ENCODE measurements at regions not wholly inside any gene's neighbourhood (a gene's known extent, or its start where the extent isn't known, plus 50 kb on each side); places are given as distances from the start of the nearest gene placed in this dataset.

- TF ChIP-seq SMC3 (IDR thresholded peaks at IDR 0.05) (no peak), POLR2A (IDR thresholded peaks at IDR 0.05; ENCODE audit: low read length) (no peak), HOXB13 (CRISPR knock-in tag; IDR thresholded peaks at IDR 0.05; ENCODE audit: low read depth) (no peak), RAD21 (conservative IDR thresholded peaks at IDR 0.05 in 1 of 2, IDR thresholded peaks at IDR 0.05 in 1 of 2) (no peak), BHLHE40 (IDR thresholded peaks at IDR 0.05; ENCODE audit: low read depth, low read length) (no peak), MYC (IDR thresholded peaks at IDR 0.05; ENCODE audit: borderline replicate concordance, low read length) (no peak), HEYL (CRISPR knock-in tag; IDR thresholded peaks at IDR 0.05) (no peak), MAFK (IDR thresholded peaks at IDR 0.05; ENCODE audit: partially characterized antibody) (no peak), SREBF2 (IDR thresholded peaks at IDR 0.05) (no peak)
- TF ChIP-seq, protein P1, sequence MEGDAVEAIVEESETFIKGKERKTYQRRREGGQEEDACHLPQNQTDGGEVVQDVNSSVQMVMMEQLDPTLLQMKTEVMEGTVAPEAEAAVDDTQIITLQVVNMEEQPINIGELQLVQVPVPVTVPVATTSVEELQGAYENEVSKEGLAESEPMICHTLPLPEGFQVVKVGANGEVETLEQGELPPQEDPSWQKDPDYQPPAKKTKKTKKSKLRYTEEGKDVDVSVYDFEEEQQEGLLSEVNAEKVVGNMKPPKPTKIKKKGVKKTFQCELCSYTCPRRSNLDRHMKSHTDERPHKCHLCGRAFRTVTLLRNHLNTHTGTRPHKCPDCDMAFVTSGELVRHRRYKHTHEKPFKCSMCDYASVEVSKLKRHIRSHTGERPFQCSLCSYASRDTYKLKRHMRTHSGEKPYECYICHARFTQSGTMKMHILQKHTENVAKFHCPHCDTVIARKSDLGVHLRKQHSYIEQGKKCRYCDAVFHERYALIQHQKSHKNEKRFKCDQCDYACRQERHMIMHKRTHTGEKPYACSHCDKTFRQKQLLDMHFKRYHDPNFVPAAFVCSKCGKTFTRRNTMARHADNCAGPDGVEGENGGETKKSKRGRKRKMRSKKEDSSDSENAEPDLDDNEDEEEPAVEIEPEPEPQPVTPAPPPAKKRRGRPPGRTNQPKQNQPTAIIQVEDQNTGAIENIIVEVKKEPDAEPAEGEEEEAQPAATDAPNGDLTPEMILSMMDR (IDR thresholded peaks at IDR 0.05): no peak
- TF ChIP-seq, protein P2, sequence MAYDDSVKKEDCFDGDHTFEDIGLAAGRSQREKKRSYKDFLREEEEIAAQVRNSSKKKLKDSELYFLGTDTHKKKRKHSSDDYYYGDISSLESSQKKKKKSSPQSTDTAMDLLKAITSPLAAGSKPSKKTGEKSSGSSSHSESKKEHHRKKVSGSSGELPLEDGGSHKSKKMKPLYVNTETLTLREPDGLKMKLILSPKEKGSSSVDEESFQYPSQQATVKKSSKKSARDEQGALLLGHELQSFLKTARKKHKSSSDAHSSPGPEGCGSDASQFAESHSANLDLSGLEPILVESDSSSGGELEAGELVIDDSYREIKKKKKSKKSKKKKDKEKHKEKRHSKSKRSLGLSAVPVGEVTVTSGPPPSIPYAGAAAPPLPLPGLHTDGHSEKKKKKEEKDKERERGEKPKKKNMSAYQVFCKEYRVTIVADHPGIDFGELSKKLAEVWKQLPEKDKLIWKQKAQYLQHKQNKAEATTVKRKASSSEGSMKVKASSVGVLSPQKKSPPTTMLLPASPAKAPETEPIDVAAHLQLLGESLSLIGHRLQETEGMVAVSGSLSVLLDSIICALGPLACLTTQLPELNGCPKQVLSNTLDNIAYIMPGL (CRISPR knock-in tag; IDR thresholded peaks at IDR 0.05; ENCODE audit: borderline replicate concordance): no peak
- TF ChIP-seq, protein P3, sequence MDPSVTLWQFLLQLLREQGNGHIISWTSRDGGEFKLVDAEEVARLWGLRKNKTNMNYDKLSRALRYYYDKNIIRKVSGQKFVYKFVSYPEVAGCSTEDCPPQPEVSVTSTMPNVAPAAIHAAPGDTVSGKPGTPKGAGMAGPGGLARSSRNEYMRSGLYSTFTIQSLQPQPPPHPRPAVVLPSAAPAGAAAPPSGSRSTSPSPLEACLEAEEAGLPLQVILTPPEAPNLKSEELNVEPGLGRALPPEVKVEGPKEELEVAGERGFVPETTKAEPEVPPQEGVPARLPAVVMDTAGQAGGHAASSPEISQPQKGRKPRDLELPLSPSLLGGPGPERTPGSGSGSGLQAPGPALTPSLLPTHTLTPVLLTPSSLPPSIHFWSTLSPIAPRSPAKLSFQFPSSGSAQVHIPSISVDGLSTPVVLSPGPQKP (IDR thresholded peaks at IDR 0.05; ENCODE audit: low read depth, low read length): no peak
These were observed 104.7 kb upstream of the MBNL2 start for GRCh38 chr13:97117388-97117910.

All from A549 (cell line).